GM12874 (cell line): ENCODE measurements at regions not wholly inside any gene's neighbourhood (a gene's known extent, or its start where the extent isn't known, plus 50 kb on each side); places are given as distances from the start of the nearest gene placed in this dataset.

Experiments used
- TF ChIP-seq, protein P1 (sequence below): IDR thresholded peaks from 2 replicates; pipeline ENCODE4 v1.5.1; 2011; ENCODE audit warnings: low read depth, mild to moderate bottlenecking, control low read depth, low read length, moderate library complexity; ENCODE audit not compliant: insufficient read depth

DNA sequence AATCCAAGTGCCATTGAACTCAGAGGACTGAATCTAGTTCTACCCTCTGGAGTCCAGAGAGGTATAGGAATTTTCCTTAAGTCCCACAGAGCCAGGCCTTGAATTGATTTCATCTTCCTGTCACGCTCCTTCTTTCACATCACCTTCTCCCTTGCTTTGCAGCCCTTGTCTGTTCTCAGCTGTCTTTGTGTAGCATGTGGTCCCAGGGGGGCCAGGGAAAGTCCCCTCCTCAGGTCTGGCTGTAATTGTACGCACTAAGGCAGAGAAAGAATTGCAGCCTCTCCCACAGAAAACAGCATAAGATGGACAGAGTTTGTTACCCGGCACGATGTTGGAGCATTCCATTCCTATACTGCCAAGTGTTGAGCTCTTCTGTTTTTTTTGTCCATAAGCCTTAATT is 153.6 kb downstream of the FAM78B start:
- TF ChIP-seq, protein P1, sequence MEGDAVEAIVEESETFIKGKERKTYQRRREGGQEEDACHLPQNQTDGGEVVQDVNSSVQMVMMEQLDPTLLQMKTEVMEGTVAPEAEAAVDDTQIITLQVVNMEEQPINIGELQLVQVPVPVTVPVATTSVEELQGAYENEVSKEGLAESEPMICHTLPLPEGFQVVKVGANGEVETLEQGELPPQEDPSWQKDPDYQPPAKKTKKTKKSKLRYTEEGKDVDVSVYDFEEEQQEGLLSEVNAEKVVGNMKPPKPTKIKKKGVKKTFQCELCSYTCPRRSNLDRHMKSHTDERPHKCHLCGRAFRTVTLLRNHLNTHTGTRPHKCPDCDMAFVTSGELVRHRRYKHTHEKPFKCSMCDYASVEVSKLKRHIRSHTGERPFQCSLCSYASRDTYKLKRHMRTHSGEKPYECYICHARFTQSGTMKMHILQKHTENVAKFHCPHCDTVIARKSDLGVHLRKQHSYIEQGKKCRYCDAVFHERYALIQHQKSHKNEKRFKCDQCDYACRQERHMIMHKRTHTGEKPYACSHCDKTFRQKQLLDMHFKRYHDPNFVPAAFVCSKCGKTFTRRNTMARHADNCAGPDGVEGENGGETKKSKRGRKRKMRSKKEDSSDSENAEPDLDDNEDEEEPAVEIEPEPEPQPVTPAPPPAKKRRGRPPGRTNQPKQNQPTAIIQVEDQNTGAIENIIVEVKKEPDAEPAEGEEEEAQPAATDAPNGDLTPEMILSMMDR = no peak

DNA sequence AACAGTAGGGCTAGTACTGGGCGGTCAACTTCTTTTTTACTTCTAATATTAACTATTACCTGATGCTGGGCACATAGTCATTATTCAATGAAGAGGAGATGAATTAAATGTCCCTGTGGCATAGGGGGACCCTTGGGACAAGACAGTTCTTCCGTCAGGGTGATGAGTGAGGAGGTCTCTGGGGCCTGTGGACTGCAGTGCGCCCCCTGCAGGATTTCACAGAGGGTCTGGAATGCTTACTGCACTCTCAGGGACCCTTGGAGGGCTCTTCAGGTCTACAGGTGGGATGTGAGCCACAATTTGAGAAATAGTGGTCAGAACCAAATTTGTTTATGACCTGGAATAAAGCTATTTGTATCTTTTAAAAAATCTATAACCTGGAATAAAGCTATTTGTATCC is 149.4 kb downstream of the FAM78B start:
- TF ChIP-seq, protein P1 = peak; percentile 44
